Fibroblast of lung (primary cell): ENCODE measurements at regions not wholly inside any gene's neighbourhood (a gene's known extent, or its start where the extent isn't known, plus 50 kb on each side); places are given as distances from the start of the nearest gene placed in this dataset.

Experiments
- DNase-seq, 2 donors: peaks; one replicate each; pipeline versions ENCODE4 v3.0.0 to v3.0.0-alpha.2; 2010; ENCODE audit warnings: low read depth in 2 of 2
- H2AFZ ChIP-seq: 2 replicates; pipeline ENCODE4 v1.5.1; 2012; ENCODE audit warnings: low read length, control low read depth, inconsistent platforms
- H3K27ac ChIP-seq: 2 replicates; pipeline ENCODE4 v1.5.1; 2011; ENCODE audit warnings: low read length, control low read depth; ENCODE audit not compliant: insufficient read depth
- H3K27me3 ChIP-seq: 2 replicates; pipeline ENCODE4 v1.5.1; 2011; ENCODE audit warnings: mild to moderate bottlenecking, low read length; ENCODE audit not compliant: control insufficient read depth, insufficient read depth
- H3K36me3 ChIP-seq: 2 replicates; pipeline ENCODE4 v1.5.1; 2011; ENCODE audit warnings: low read length; ENCODE audit not compliant: control insufficient read depth, insufficient read depth
- H3K4me1 ChIP-seq: 2 replicates; pipeline ENCODE4 v1.5.1; 2011; ENCODE audit warnings: low read length; ENCODE audit not compliant: control insufficient read depth, insufficient read depth; ENCODE audit errors: extremely low read depth
- H3K4me2 ChIP-seq: 2 replicates; pipeline ENCODE4 v1.5.1; 2011; ENCODE audit warnings: low read length, control low read depth; ENCODE audit not compliant: insufficient read depth; ENCODE audit errors: extremely low read depth
- H3K4me3 ChIP-seq, 4 experiments: fragments of 200-600 bp in 1 of 4; sonication (generic) in 1 of 4; replicated peaks in 1 of 4; 2 replicates each; pipeline ENCODE4 v1.5.1; 2011 to 2016; ENCODE audit warnings: low read length in 4 of 4, low read depth in 3 of 4, mild to moderate bottlenecking in 3 of 4, control low read depth in 2 of 4, inconsistent platforms in 1 of 4, mixed read lengths in 1 of 4; ENCODE audit not compliant: insufficient read depth in 1 of 4; ENCODE audit errors: control extremely low read depth in 1 of 4
- H3K79me2 ChIP-seq: 2 replicates; pipeline ENCODE4 v1.5.1; 2012; ENCODE audit warnings: mild to moderate bottlenecking, low read length, inconsistent platforms; ENCODE audit not compliant: control insufficient read depth, insufficient read depth
- H3K9ac ChIP-seq: 2 replicates; pipeline ENCODE4 v1.5.1; 2011; ENCODE audit warnings: mild to moderate bottlenecking, low read length, control low read depth; ENCODE audit not compliant: insufficient read depth
- H3K9me3 ChIP-seq: 2 replicates; pipeline ENCODE4 v1.5.1; 2012; ENCODE audit warnings: low read depth, low read length; ENCODE audit not compliant: control insufficient read depth, insufficient read depth
- H4K20me1 ChIP-seq: 2 replicates; pipeline ENCODE4 v1.5.1; 2011; ENCODE audit warnings: low read length; ENCODE audit not compliant: control insufficient read depth, insufficient read depth; ENCODE audit errors: extremely low read depth
- CTCF ChIP-seq, 2 donors: IDR thresholded peaks in 1 of 2; conservative IDR thresholded peaks in 1 of 2; 1 replicate in 1 of 2; 2 replicates in 1 of 2; pipeline ENCODE4 v1.5.1; 2011 to 2012; ENCODE audit warnings: low read length in 2 of 2, control low read depth in 1 of 2, inconsistent platforms in 1 of 2, low read depth in 1 of 2, mild to moderate bottlenecking in 1 of 2
- EZH2 ChIP-seq: IDR thresholded peaks from 2 replicates; pipeline ENCODE4 v1.5.1; 2012; ENCODE audit warnings: low read length, control low read depth, mild to moderate bottlenecking; ENCODE audit errors: missing control alignments

- Histone ChIP-seq H3K4me2 (no peak overlapping the region), H4K20me1 (no peaks in the 10 kb centered on the region), H3K27ac (no peak overlapping the region), H3K27me3 (no peaks in the 10 kb centered on the region), H3K9ac (no peak overlapping the region), H3K4me3 (no peak overlapping the region), H3K9me3 (no peaks in the 10 kb centered on the region), H3K36me3 (no peaks in the 10 kb centered on the region), H2AFZ (no peak overlapping the region), H3K4me1 (no peaks in the 10 kb centered on the region), H3K79me2 (no peaks in the 10 kb centered on the region)
- DNase-seq, result peak in 1 of 2 donors; percentile 11
- TF ChIP-seq EZH2, result no peak
- no peak for TF ChIP-seq CTCF (conservative IDR thresholded peaks at IDR 0.05 in 1 of 2, IDR thresholded peaks at IDR 0.05 in 1 of 2; ENCODE audit: low read depth in 1 of 2, low read length in 2 of 2)
Observed at GRCh38 chr6:105453968-105454367, 51.1 kb upstream of the PREP start.

GRCh38 chr6:105452924-105453756, 50.3 kb upstream of the PREP start:
- Histone ChIP-seq H3K9ac (no peak overlapping the region), H2AFZ (no peak overlapping the region), H3K4me3 (no peak overlapping the region), H4K20me1 (no peaks in the 10 kb centered on the region), H3K4me1 (no peaks in the 10 kb centered on the region), H3K4me2 (no peak overlapping the region), H3K27me3 (no peaks in the 10 kb centered on the region), H3K79me2 (no peaks in the 10 kb centered on the region), H3K36me3 (no peaks in the 10 kb centered on the region), H3K9me3 (no peaks in the 10 kb centered on the region), H3K27ac (no peak overlapping the region)
- TF ChIP-seq EZH2 (no peak), CTCF (conservative IDR thresholded peaks at IDR 0.05 in 1 of 2, IDR thresholded peaks at IDR 0.05 in 1 of 2; ENCODE audit: low read depth in 1 of 2, low read length in 2 of 2) (no peak)
- DNase-seq, result no peak
